GM21825 (cell line): ENCODE measurements at regions not wholly inside any gene's neighbourhood (a gene's known extent, or its start where the extent isn't known, plus 50 kb on each side); places are given as distances from the start of the nearest gene placed in this dataset.
"Not testable (repeated sequence)": the region's sequence is repeated elsewhere in the genome, so short reads cannot be mapped to it uniquely, and the experiment has no call there.

Experiments used
- ATAC-seq: cut with Tn5 transposase; IDR thresholded peaks from one replicate; pipeline ENCODE4 v1.9.1; 2021; ENCODE audit warnings: mild to moderate bottlenecking, moderate library complexity; ENCODE audit not compliant: unreplicated experiment

GRCh38 chr14:106145731-106146130, 619.3 kb downstream of the TMEM121 start:
- not testable (repeated sequence) for ATAC-seq

GRCh38 chr14:106153362-106153955, 627.1 kb downstream of the TMEM121 start:
- not testable (repeated sequence) for ATAC-seq

GRCh38 chr14:106163316-106163715, 636.9 kb downstream of the TMEM121 start:
- no peak for ATAC-seq

- not testable (repeated sequence) for ATAC-seq
Measured at GRCh38 chr14:106163812-106164211, 637.4 kb downstream of the TMEM121 start.

GRCh38 chr14:106166232-106166631, 639.8 kb downstream of the TMEM121 start:
- ATAC-seq = no peak

GRCh38 chr14:106166650-106167204, 640.3 kb downstream of the TMEM121 start:
- ATAC-seq = no peak

- not testable (repeated sequence) for ATAC-seq
Measured at GRCh38 chr14:106170163-106170658, 643.8 kb downstream of the TMEM121 start.

- no peak for ATAC-seq
Measured at GRCh38 chr14:106174206-106174605, 647.8 kb downstream of the TMEM121 start.

- ATAC-seq = not testable (repeated sequence)
Measured at GRCh38 chr14:106177266-106178246, 651.2 kb downstream of the TMEM121 start.

- no peak for ATAC-seq
Measured at GRCh38 chr14:106179761-106180160, 653.4 kb downstream of the TMEM121 start.

- ATAC-seq = not testable (repeated sequence)
Measured at GRCh38 chr14:106184771-106185170, 658.4 kb downstream of the TMEM121 start.

GRCh38 chr14:106185174-106185836, 658.9 kb downstream of the TMEM121 start:
- ATAC-seq = not testable (repeated sequence)

- no peak for ATAC-seq
Measured at GRCh38 chr14:106185837-106186233, 659.5 kb downstream of the TMEM121 start.

GRCh38 chr14:106187216-106187615, 660.8 kb downstream of the TMEM121 start:
- no peak for ATAC-seq

GRCh38 chr14:106192701-106193100, 666.3 kb downstream of the TMEM121 start:
- ATAC-seq = not testable (repeated sequence)

- ATAC-seq = not testable (repeated sequence)
Measured at GRCh38 chr14:106196459-106196858, 670.1 kb downstream of the TMEM121 start.

- ATAC-seq = not testable (repeated sequence)
Measured at GRCh38 chr14:106197264-106197663, 670.9 kb downstream of the TMEM121 start.

- ATAC-seq = no peak
Measured at GRCh38 chr14:106199097-106199496, 672.7 kb downstream of the TMEM121 start.

GRCh38 chr14:106200541-106201315, 674.3 kb downstream of the TMEM121 start:
- no peak for ATAC-seq

GRCh38 chr14:106201376-106201775, 675.0 kb downstream of the TMEM121 start:
- ATAC-seq = no peak
